ENCODE measurements at regions not wholly inside any gene's neighbourhood (a gene's known extent, or its start where the extent isn't known, plus 50 kb on each side); places are given as distances from the start of the nearest gene placed in this dataset.

GRCh38 chr18:23399067-23399466 lies 54.0 kb upstream of the RIOK3 start:
- FAIRE-seq, result no peak
- no peak overlapping the region for H3K27ac ChIP-seq (ENCODE audit: extremely low read length, insufficient read depth, low read length)
- peaks cover 37% of the 10 kb centered on the region for H3K4me1 ChIP-seq (ENCODE audit: insufficient read depth, low read length)
- H3K4me2 ChIP-seq (ENCODE audit: low read depth, low read length), result no peak overlapping the region
- H3K4me3 ChIP-seq (replicated peaks in 1 of 3; ENCODE audit: insufficient read depth in 1 of 3, low read depth in 2 of 3, low read length in 3 of 3), result no peak overlapping the region
- intact Hi-C loops (cut with micrococcal nuclease; ENCODE audit: unreplicated experiment), result no loop called here
- H2AFZ ChIP-seq (ENCODE audit: low read length), result no peak overlapping the region
- no peaks in the 10 kb centered on the region for H3K9me3 ChIP-seq (ENCODE audit: low read length)
- no peak for ATAC-seq
- CTCF ChIA-PET (ENCODE audit: low intra/inter-chr PET ratio, low total read pairs), result no interaction called here
- DNase-seq (ENCODE audit: low spot score), result no peak
- no peaks in the 10 kb centered on the region for H3K36me3 ChIP-seq (replicated peaks in 1 of 2; ENCODE audit: control insufficient read depth in 1 of 2, insufficient read depth in 2 of 2, low read length in 2 of 2)
- H3K79me2 ChIP-seq (ENCODE audit: insufficient read depth, low read length), result peaks cover 3% of the 10 kb centered on the region
- 100% methylated on average over 5 of the region's 5 CpGs for WGBS (ENCODE audit: low lambda C conversion rate)
- H4K20me1 ChIP-seq (ENCODE audit: insufficient read depth, low read length), result no peaks in the 10 kb centered on the region
- in situ Hi-C loops (cut with HindIII; ENCODE audit: extremely low pct_ligation_motif_present, low pct_unique_long_range_greater_than_20kb), result no loop called here
- TF ChIP-seq RARA (CRISPR knock-in tag; IDR thresholded peaks at IDR 0.05) (no peak), MYPOP (CRISPR knock-in tag; IDR thresholded peaks at IDR 0.05) (no peak), THYN1 (CRISPR knock-in tag; IDR thresholded peaks at IDR 0.05; ENCODE audit: borderline replicate concordance, low read depth) (no peak), ZNF780A (CRISPR knock-in tag; IDR thresholded peaks at IDR 0.05) (no peak), HOXA3 (CRISPR knock-in tag; IDR thresholded peaks at IDR 0.05) (no peak), ZNF740 (CRISPR knock-in tag; IDR thresholded peaks at IDR 0.05) (no peak), ZNF574 (CRISPR knock-in tag; IDR thresholded peaks at IDR 0.05) (no peak), TFDP1 (CRISPR knock-in tag; IDR thresholded peaks at IDR 0.05; ENCODE audit: borderline replicate concordance) (no peak), NR2F2 (IDR thresholded peaks at IDR 0.05; ENCODE audit: borderline replicate concordance, low read depth) (no peak), ZNF644 (CRISPR knock-in tag; IDR thresholded peaks at IDR 0.05; ENCODE audit: low read depth) (no peak), CHCHD3 (CRISPR knock-in tag; IDR thresholded peaks at IDR 0.05) (no peak), ZNF512 (CRISPR knock-in tag; IDR thresholded peaks at IDR 0.05) (no peak), KMT2B (CRISPR knock-in tag; IDR thresholded peaks at IDR 0.05) (no peak), ZBTB43 (CRISPR knock-in tag; conservative IDR thresholded peaks at IDR 0.05) (no peak), ZNF839 (CRISPR knock-in tag; IDR thresholded peaks at IDR 0.05; ENCODE audit: borderline replicate concordance) (no peak), RFXANK (CRISPR knock-in tag; IDR thresholded peaks at IDR 0.05) (no peak)
- H3K27me3 ChIP-seq (ENCODE audit: control insufficient read depth in 1 of 2, insufficient read depth in 2 of 2, low read length in 2 of 2), result no peaks in the 10 kb centered on the region
- no peak overlapping the region for H3K9ac ChIP-seq (ENCODE audit: insufficient read depth, low read depth, low read length)
- BruUV-seq (replicated peaks), result no TSS peak
- POLR2A ChIA-PET, result no interaction called here
